ENCODE measurements at regions not wholly inside any gene's neighbourhood (a gene's known extent, or its start where the extent isn't known, plus 50 kb on each side); places are given as distances from the start of the nearest gene placed in this dataset.

DNA sequence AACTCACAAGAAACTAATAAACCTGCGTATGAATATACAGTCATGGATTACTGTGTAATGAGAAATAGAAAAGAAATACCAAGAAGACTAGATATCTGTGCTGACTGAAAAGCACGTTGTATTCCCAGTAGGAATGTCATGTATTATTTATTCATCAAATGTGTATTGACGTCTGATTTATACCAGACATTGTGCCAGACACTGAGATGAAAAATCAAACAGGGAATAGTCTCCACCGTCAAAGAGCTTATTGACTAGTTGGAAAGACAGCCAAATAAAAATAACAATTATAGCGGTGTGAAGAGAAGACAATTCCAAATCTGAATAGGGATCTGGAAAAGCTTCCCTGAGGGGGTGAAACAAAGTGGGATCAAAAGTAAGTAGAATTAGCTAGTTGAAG, 687.6 kb downstream of the C4orf33 start:
- no peak for DNase-seq (ENCODE audit: low spot score)
- H3K27me3 ChIP-seq (replicated peaks; ENCODE audit: insufficient read depth, low read depth, low read length, poor library complexity) = no peaks in the 10 kb centered on the region
- H3K4me1 ChIP-seq (ENCODE audit: insufficient read depth, low read length, poor library complexity, severe bottlenecking) = no peaks in the 10 kb centered on the region
- H3K36me3 ChIP-seq (ENCODE audit: insufficient read depth, low read length, poor library complexity, severe bottlenecking) = no peaks in the 10 kb centered on the region
- H3K4me3 ChIP-seq (ENCODE audit: low read depth, low read length, poor library complexity, severe bottlenecking) = no peak overlapping the region
- H3K9me3 ChIP-seq (ENCODE audit: low read depth, low read length, poor library complexity, severe bottlenecking) = no peaks in the 10 kb centered on the region
- no TSS peak for BruUV-seq (replicated peaks)
- no peak overlapping the region for H3K27ac ChIP-seq (ENCODE audit: low read depth, low read length, poor library complexity, severe bottlenecking)
- TF ChIP-seq CTCF (conservative IDR thresholded peaks at IDR 0.05; ENCODE audit: low read depth, low read length) = no peak
- TF ChIP-seq EZH2 (IDR thresholded peaks at IDR 0.05; ENCODE audit: borderline replicate concordance, low read depth, low read length, poor library complexity, severe bottlenecking) = no peak
- intact Hi-C loops (cut with micrococcal nuclease; ENCODE audit: unreplicated experiment) = no loop called here
- ChIA-PET CTCF (no interaction called here), POLR2A (ENCODE audit: low non-redundant PET) (no interaction called here)

DNA sequence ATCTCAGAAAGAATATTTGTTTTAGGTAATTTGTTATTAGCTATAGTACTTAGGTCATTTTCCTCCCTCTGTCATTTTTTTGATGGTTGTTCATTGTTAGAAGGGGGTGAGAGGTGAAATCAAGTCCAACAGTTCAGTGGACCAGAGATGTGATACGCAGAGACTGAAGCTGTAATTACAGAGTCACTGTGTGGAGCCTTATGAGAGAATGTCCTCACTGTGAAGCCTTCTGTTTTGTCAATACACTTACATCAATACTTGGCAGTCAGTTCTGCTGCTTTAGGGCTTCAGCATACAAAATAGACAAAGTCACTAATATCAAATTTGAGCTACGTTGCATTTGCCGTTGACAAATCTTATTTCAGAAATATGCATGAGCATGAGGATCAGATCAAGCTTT, 692.5 kb downstream of the C4orf33 start:
- TF ChIP-seq CTCF (conservative IDR thresholded peaks at IDR 0.05; ENCODE audit: low read depth, low read length) (no peak), EZH2 (IDR thresholded peaks at IDR 0.05; ENCODE audit: borderline replicate concordance, low read depth, low read length, poor library complexity, severe bottlenecking) (no peak)
- BruUV-seq (replicated peaks) = no TSS peak
- Histone ChIP-seq H3K9me3 (ENCODE audit: low read depth, low read length, poor library complexity, severe bottlenecking) (no peaks in the 10 kb centered on the region), H3K27ac (ENCODE audit: low read depth, low read length, poor library complexity, severe bottlenecking) (no peak overlapping the region), H3K36me3 (ENCODE audit: insufficient read depth, low read length, poor library complexity, severe bottlenecking) (no peaks in the 10 kb centered on the region), H3K4me1 (ENCODE audit: insufficient read depth, low read length, poor library complexity, severe bottlenecking) (no peaks in the 10 kb centered on the region), H3K27me3 (replicated peaks; ENCODE audit: insufficient read depth, low read depth, low read length, poor library complexity) (no peaks in the 10 kb centered on the region), H3K4me3 (ENCODE audit: low read depth, low read length, poor library complexity, severe bottlenecking) (no peak overlapping the region)
- POLR2A ChIA-PET (ENCODE audit: low non-redundant PET) = no interaction called here
- intact Hi-C loops (cut with micrococcal nuclease; ENCODE audit: unreplicated experiment) = no loop called here
- no peak for DNase-seq (ENCODE audit: low spot score)
- CTCF ChIA-PET = no interaction called here

DNA sequence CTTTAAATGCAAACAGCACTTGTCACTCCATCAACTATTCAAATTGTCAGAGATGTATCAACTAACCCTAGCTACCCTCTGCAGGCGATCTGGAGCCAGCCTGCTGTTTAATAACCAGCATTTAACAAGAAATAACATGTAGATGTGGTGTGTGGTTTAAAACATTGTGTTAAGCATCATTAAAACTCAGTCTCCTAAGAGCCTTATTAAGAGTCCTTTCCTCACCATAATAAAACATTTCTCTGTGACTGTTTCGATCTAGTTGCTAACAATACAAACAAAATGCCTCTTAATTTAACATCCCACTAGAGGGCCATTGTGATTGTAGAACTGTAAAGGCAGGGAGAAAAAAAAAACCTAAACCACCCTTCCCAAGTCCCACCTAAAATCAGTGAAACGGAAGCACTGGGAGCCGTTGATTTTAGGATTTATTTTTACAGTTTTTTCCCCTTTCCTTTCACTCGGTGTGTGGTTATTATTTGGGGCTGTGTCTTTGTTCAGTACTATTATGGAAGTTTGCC, 708.6 kb downstream of the C4orf33 start:
- H3K4me1 ChIP-seq (ENCODE audit: insufficient read depth, low read length, poor library complexity, severe bottlenecking) = no peaks in the 10 kb centered on the region
- H3K4me3 ChIP-seq (ENCODE audit: low read depth, low read length, poor library complexity, severe bottlenecking) = no peak overlapping the region
- H3K27ac ChIP-seq (ENCODE audit: low read depth, low read length, poor library complexity, severe bottlenecking) = no peak overlapping the region
- ChIA-PET POLR2A (ENCODE audit: low non-redundant PET) (no interaction called here), CTCF (no interaction called here)
- BruUV-seq (replicated peaks) = no TSS peak
- H3K9me3 ChIP-seq (ENCODE audit: low read depth, low read length, poor library complexity, severe bottlenecking) = no peaks in the 10 kb centered on the region
- no peaks in the 10 kb centered on the region for H3K36me3 ChIP-seq (ENCODE audit: insufficient read depth, low read length, poor library complexity, severe bottlenecking)
- DNase-seq (ENCODE audit: low spot score) = no peak
- TF ChIP-seq CTCF (conservative IDR thresholded peaks at IDR 0.05; ENCODE audit: low read depth, low read length) (0 out of 2 replicates have a peak, but pooled peaks have one; percentile 13), EZH2 (IDR thresholded peaks at IDR 0.05; ENCODE audit: borderline replicate concordance, low read depth, low read length, poor library complexity, severe bottlenecking) (no peak)
- no peaks in the 10 kb centered on the region for H3K27me3 ChIP-seq (replicated peaks; ENCODE audit: insufficient read depth, low read depth, low read length, poor library complexity)
- intact Hi-C loops (cut with micrococcal nuclease; ENCODE audit: unreplicated experiment) = no loop called here

All from A673 (cell line).